CD14-positive monocyte (primary cell): ENCODE measurements at regions not wholly inside any gene's neighbourhood (a gene's known extent, or its start where the extent isn't known, plus 50 kb on each side); places are given as distances from the start of the nearest gene placed in this dataset.

Experiments used
- DNase-seq, 3 donors: peaks; one replicate each; pipeline ENCODE4 v3.0.0-alpha.2; 2011 to 2022
- H2AFZ ChIP-seq: 2 replicates; pipeline ENCODE4 v1.6.0; 2012; ENCODE audit warnings: mild to moderate bottlenecking, low read depth, low read length, inconsistent platforms; ENCODE audit not compliant: insufficient read depth, poor library complexity, severe bottlenecking
- H3K27ac ChIP-seq, 2 donors: 1 replicate in 1 of 2; 2 replicates in 1 of 2; pipeline ENCODE4 v1.5.1; 2012 to 2013; ENCODE audit warnings: low read length in 2 of 2, control low read depth in 1 of 2, inconsistent platforms in 1 of 2, low read depth in 1 of 2, mild to moderate bottlenecking in 1 of 2
- H3K27me3 ChIP-seq, 2 donors: one replicate each; pipeline versions ENCODE4 v1.6.0 to v1.6.1; 2011 to 2013; ENCODE audit warnings: low read length in 2 of 2; ENCODE audit not compliant: control insufficient read depth in 2 of 2, insufficient read depth in 2 of 2
- H3K36me3 ChIP-seq, 2 donors: replicated peaks in 1 of 2; 1 replicate in 1 of 2; 2 replicates in 1 of 2; pipeline versions ENCODE4 v1.5.1 to v1.6.1; 2012 to 2013; ENCODE audit warnings: low read length in 2 of 2, control low read depth in 1 of 2, inconsistent platforms in 1 of 2, mild to moderate bottlenecking in 1 of 2; ENCODE audit not compliant: insufficient read depth in 2 of 2, control insufficient read depth in 1 of 2
- H3K4me1 ChIP-seq, 2 donors: 1 replicate in 1 of 2; 2 replicates in 1 of 2; pipeline versions ENCODE4 v1.5.1 to v1.6.1; 2012 to 2013; ENCODE audit warnings: low read length in 2 of 2, control low read depth in 1 of 2, inconsistent platforms in 1 of 2, mild to moderate bottlenecking in 1 of 2, moderate library complexity in 1 of 2; ENCODE audit not compliant: insufficient read depth in 2 of 2, control insufficient read depth in 1 of 2
- H3K4me2 ChIP-seq: replicated peaks from 2 replicates; pipeline ENCODE3; 2012; ENCODE audit warnings: low read length, moderate library complexity, mild to moderate bottlenecking; ENCODE audit not compliant: poor library complexity, severe bottlenecking; ENCODE audit errors: extremely low read depth
- H3K4me3 ChIP-seq, 3 experiments: fragments of 200-600 bp in 1 of 3; sonication (generic) in 1 of 3; replicated peaks in 1 of 3; 1 replicate in 2 of 3; 2 replicates in 1 of 3; pipeline ENCODE4 v1.5.1; 2011 to 2013; ENCODE audit warnings: low read length in 3 of 3, mild to moderate bottlenecking in 3 of 3, control low read depth in 2 of 3, low read depth in 2 of 3, inconsistent platforms in 1 of 3, moderate library complexity in 1 of 3
- H3K79me2 ChIP-seq: 2 replicates; pipeline ENCODE4 v1.6.0; 2012; ENCODE audit warnings: mild to moderate bottlenecking, control low read depth, inconsistent platforms, low read length, moderate library complexity; ENCODE audit not compliant: insufficient read depth
- H3K9ac ChIP-seq: 2 replicates; pipeline ENCODE4 v1.6.0; 2017; ENCODE audit warnings: low read length, mild to moderate bottlenecking; ENCODE audit not compliant: insufficient read depth, poor library complexity, severe bottlenecking
- H3K9me3 ChIP-seq, 2 donors: replicated peaks in 1 of 2; 1 replicate in 1 of 2; 2 replicates in 1 of 2; pipeline versions ENCODE4 v1.5.1 to v1.6.1; 2012 to 2013; ENCODE audit warnings: low read length in 2 of 2, control low read depth in 1 of 2; ENCODE audit not compliant: control insufficient read depth in 1 of 2, insufficient read depth in 1 of 2
- H4K20me1 ChIP-seq: 2 replicates; pipeline ENCODE4 v1.6.0; 2012; ENCODE audit warnings: mild to moderate bottlenecking, low read length, control low read depth, moderate library complexity; ENCODE audit not compliant: insufficient read depth
- H3K27ac Mint-ChIP-seq, 7 donors: one replicate each; pipeline ENCODE4 v1.8.0; 2020; ENCODE audit warnings: mild to moderate bottlenecking in 7 of 7, mixed read lengths in 7 of 7, moderate library complexity in 6 of 7, inconsistent platforms in 2 of 7
- H3K27me3 Mint-ChIP-seq, 3 donors: one replicate each; pipeline ENCODE4 v1.8.0; 2021 to 2022; ENCODE audit warnings: low read depth in 3 of 3, mild to moderate bottlenecking in 3 of 3, mixed read lengths in 3 of 3, moderate library complexity in 3 of 3, inconsistent platforms in 1 of 3
- H3K36me3 Mint-ChIP-seq, 2 donors: one replicate each; pipeline ENCODE4 v1.8.0; 2020; ENCODE audit warnings: mixed read lengths in 2 of 2, inconsistent platforms in 1 of 2, mild to moderate bottlenecking in 1 of 2
- H3K4me1 Mint-ChIP-seq: one replicate; pipeline ENCODE4 v1.8.0; 2020; ENCODE audit warnings: mild to moderate bottlenecking, mixed read lengths
- H3K4me3 Mint-ChIP-seq, 2 donors: one replicate each; pipeline ENCODE4 v1.8.0; 2020; ENCODE audit warnings: mild to moderate bottlenecking in 2 of 2, mixed read lengths in 2 of 2, moderate library complexity in 1 of 2
- H3K9me3 Mint-ChIP-seq, 7 donors: one replicate each; pipeline ENCODE4 v1.8.0; 2020 to 2022; ENCODE audit warnings: mixed read lengths in 7 of 7, mild to moderate bottlenecking in 6 of 7, moderate library complexity in 6 of 7, inconsistent platforms in 2 of 7
- WGBS: methylation state at CpG from one replicate; pipeline ENCODE4 v1.1.5; 2013; ENCODE audit warnings: missing lambda C conversion rate; ENCODE audit not compliant: insufficient coverage; 5-methylcytosine and 5-hydroxymethylcytosine counted together
- intact Hi-C, 2 donors: fragments of 100-400 bp; cut with micrococcal nuclease; formaldehyde crosslinking; loops; one replicate each; pipeline versions ENCODE4 v1.15.0 to v1.15.1; 2023
- TF ChIP-seq, protein P1 (sequence below): fragments of 200-600 bp; IDR thresholded peaks from one replicate; pipeline ENCODE4 v1.8.0; 2022; ENCODE audit warnings: antibody characterized with exemption, mild to moderate bottlenecking

DNA sequence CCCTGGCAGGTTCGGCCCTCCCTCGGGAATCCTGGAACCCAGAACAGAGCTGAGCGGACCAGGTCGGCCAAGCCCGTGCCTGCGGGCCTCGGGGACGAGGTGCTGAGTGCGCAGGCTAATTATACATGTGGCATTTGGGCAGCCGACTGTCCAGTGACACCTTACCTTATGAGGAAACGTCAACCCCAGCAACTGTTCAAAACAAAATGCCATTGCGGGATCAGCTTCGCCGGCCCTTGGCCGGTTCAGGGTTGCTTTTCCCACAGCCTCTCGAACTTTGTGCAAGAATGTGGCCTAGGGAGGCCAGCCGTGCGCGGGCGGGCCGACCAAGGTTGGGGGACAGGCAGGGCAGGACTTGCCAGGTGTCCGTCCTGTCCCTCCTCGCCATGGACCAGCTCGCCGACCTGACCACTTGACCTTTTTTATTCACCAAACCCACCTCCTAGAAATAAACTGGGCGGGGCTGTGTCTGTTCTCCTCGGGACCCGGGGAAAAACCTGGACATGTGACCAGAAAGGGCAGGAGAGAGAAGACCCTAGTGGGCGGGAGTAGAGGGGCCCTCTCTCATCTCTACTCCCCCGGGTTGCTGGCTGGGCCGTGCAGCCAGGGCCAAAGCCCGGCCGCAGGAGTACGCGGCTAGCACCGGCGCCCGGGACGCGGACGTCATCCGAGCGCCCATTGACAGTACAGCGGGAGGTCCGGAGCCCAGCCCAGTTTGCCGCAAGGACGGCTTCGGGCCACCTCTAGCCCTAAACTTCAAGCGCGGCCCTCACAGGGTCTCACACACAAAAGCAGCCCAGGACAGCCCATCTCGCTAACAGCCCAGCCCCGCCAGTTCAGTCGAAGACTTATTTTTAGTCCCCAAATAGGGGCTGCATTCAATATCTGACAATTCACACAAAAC lies 134.3 kb upstream of the C11orf58 start:
- Histone ChIP-seq H4K20me1 (no peaks in the 10 kb centered on the region), H3K79me2 (no peaks in the 10 kb centered on the region), H3K4me2 (peak overlapping the region; percentile 64), H3K4me1 (peaks cover 26 to 36% of the 10 kb centered on the region in 2 donors), H3K4me3 (peak overlapping the region in 1 of 3 experiments; percentile 55), H3K27me3 (peaks cover 73 to 95% of the 10 kb centered on the region in 2 donors), H3K9me3 (peaks cover 0 to 37% of the 10 kb centered on the region in 2 donors), H3K27ac (no peak overlapping the region), H2AFZ (peak overlapping the region; percentile 47), H3K36me3 (no peaks in the 10 kb centered on the region), H3K9ac (no peak overlapping the region)
- TF ChIP-seq, protein P1, sequence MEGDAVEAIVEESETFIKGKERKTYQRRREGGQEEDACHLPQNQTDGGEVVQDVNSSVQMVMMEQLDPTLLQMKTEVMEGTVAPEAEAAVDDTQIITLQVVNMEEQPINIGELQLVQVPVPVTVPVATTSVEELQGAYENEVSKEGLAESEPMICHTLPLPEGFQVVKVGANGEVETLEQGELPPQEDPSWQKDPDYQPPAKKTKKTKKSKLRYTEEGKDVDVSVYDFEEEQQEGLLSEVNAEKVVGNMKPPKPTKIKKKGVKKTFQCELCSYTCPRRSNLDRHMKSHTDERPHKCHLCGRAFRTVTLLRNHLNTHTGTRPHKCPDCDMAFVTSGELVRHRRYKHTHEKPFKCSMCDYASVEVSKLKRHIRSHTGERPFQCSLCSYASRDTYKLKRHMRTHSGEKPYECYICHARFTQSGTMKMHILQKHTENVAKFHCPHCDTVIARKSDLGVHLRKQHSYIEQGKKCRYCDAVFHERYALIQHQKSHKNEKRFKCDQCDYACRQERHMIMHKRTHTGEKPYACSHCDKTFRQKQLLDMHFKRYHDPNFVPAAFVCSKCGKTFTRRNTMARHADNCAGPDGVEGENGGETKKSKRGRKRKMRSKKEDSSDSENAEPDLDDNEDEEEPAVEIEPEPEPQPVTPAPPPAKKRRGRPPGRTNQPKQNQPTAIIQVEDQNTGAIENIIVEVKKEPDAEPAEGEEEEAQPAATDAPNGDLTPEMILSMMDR, result no peak
- Mint-ChIP-seq H3K36me3 (peaks cover 7 to 13% of the 10 kb centered on the region in 2 donors), H3K4me1 (peaks cover 28% of the 10 kb centered on the region), H3K27ac (no peak overlapping the region), H3K4me3 (peak overlapping the region; percentile 59 to 88), H3K9me3 (peaks cover 0 to 32% (median 17%) of the 10 kb centered on the region in 7 donors), H3K27me3 (peaks cover 35 to 53% (median 43%) of the 10 kb centered on the region in 3 donors)
- intact Hi-C loops, result no loop called here
- peak in 1 of 3 donors; percentile 8 for DNase-seq
- WGBS, result 18% methylated on average over 45 of the region's 53 CpGs

DNA sequence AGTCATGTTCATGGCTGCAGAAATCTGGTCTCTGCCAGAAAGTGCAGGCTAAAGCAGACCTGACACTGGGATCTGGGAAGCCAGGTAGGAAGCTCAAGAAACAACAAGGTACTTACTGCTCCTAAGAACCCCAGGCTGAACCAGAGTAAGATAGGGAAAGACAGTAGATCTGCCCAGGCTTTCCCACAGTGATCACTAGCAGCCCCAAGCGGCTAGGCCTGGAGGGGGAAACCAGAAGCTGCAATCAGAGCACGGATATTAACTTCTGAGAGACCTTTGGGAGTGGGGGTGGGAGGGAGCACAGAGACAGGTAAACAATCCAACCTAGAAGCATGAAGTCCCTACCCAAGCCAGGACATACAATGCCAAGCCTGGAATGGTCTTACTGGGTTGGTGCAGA lies 135.2 kb upstream of the C11orf58 start:
- Histone ChIP-seq H3K9me3 (peaks cover 0 to 30% of the 10 kb centered on the region in 2 donors), H3K27ac (no peak overlapping the region), H3K27me3 (peaks cover 64 to 89% of the 10 kb centered on the region in 2 donors), H3K4me2 (no peak overlapping the region), H3K79me2 (no peaks in the 10 kb centered on the region), H3K36me3 (no peaks in the 10 kb centered on the region), H2AFZ (no peak overlapping the region), H3K9ac (no peak overlapping the region), H3K4me1 (peaks cover 26 to 36% of the 10 kb centered on the region in 2 donors), H4K20me1 (no peaks in the 10 kb centered on the region), H3K4me3 (no peak overlapping the region)
- DNase-seq, result no peak
- Mint-ChIP-seq H3K4me1 (peaks cover 28% of the 10 kb centered on the region), H3K4me3 (peak overlapping the region in 1 of 2 donors; percentile 88), H3K27ac (no peak overlapping the region), H3K36me3 (peaks cover 7 to 13% of the 10 kb centered on the region in 2 donors), H3K9me3 (peaks cover 0 to 32% (median 17%) of the 10 kb centered on the region in 7 donors), H3K27me3 (peaks cover 38 to 53% (median 48%) of the 10 kb centered on the region in 3 donors)
- intact Hi-C loops, result no loop called here
- no CpG with 5 or more reads among the region's 2 CpGs for WGBS
- TF ChIP-seq, protein P1, result no peak
